ENCODE measurements at regions not wholly inside any gene's neighbourhood (a gene's known extent, or its start where the extent isn't known, plus 50 kb on each side); places are given as distances from the start of the nearest gene placed in this dataset.

DNA sequence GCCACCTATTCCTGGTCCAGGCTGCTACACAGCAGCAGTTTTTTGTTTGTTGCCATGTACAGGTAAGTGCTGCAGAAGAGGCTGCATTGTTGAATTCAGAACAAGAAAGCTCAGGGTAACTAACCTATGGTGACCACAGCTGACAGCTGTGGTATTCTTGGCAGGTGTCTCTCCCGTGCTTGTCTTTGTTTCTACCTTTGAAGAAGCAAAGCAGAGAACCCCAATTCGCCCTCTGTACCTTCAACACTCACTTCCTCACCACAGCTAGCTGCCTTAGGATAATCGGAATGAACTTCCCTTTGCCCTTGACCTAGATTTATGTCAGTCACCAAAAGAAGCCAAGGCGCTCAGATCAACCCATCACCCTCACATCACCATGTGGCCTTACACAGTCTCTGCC lies 1703.3 kb upstream of the SLC10A2 start:
- TF ChIP-seq, protein P1, sequence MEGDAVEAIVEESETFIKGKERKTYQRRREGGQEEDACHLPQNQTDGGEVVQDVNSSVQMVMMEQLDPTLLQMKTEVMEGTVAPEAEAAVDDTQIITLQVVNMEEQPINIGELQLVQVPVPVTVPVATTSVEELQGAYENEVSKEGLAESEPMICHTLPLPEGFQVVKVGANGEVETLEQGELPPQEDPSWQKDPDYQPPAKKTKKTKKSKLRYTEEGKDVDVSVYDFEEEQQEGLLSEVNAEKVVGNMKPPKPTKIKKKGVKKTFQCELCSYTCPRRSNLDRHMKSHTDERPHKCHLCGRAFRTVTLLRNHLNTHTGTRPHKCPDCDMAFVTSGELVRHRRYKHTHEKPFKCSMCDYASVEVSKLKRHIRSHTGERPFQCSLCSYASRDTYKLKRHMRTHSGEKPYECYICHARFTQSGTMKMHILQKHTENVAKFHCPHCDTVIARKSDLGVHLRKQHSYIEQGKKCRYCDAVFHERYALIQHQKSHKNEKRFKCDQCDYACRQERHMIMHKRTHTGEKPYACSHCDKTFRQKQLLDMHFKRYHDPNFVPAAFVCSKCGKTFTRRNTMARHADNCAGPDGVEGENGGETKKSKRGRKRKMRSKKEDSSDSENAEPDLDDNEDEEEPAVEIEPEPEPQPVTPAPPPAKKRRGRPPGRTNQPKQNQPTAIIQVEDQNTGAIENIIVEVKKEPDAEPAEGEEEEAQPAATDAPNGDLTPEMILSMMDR (IDR thresholded peaks at IDR 0.05), result no peak
- no peak for TF ChIP-seq POLR2AphosphoS5 (IDR thresholded peaks at IDR 0.05)

Measured in breast epithelium (tissue), 3 donors.